GM12874 (cell line): ENCODE measurements at regions not wholly inside any gene's neighbourhood (a gene's known extent, or its start where the extent isn't known, plus 50 kb on each side); places are given as distances from the start of the nearest gene placed in this dataset.

ENCODE experiments used
- TF ChIP-seq, protein P1 (sequence below): IDR thresholded peaks from 2 replicates; pipeline ENCODE4 v1.5.1; 2011; ENCODE audit warnings: low read depth, mild to moderate bottlenecking, control low read depth, low read length, moderate library complexity; ENCODE audit not compliant: insufficient read depth

DNA sequence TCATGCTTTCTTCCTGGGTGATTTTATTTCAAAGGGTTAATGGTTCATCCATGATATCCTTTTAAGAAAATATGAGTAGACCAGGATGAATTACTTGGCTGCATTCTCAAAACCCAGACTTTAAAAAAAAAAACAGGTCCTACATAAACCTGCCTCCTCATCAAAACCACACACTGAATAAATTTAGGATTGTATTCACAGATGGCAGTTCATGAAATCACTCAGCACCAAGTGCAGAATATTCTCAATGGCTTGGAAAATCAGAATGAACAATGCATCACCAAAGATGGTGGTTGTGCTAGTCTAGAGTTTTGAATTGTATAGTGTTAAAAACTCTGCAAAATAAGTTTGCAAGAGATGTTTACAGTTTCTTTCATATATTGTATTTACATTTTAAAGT is 145.4 kb upstream of the GRAMD2B start:
- TF ChIP-seq, protein P1, sequence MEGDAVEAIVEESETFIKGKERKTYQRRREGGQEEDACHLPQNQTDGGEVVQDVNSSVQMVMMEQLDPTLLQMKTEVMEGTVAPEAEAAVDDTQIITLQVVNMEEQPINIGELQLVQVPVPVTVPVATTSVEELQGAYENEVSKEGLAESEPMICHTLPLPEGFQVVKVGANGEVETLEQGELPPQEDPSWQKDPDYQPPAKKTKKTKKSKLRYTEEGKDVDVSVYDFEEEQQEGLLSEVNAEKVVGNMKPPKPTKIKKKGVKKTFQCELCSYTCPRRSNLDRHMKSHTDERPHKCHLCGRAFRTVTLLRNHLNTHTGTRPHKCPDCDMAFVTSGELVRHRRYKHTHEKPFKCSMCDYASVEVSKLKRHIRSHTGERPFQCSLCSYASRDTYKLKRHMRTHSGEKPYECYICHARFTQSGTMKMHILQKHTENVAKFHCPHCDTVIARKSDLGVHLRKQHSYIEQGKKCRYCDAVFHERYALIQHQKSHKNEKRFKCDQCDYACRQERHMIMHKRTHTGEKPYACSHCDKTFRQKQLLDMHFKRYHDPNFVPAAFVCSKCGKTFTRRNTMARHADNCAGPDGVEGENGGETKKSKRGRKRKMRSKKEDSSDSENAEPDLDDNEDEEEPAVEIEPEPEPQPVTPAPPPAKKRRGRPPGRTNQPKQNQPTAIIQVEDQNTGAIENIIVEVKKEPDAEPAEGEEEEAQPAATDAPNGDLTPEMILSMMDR = no peak

DNA sequence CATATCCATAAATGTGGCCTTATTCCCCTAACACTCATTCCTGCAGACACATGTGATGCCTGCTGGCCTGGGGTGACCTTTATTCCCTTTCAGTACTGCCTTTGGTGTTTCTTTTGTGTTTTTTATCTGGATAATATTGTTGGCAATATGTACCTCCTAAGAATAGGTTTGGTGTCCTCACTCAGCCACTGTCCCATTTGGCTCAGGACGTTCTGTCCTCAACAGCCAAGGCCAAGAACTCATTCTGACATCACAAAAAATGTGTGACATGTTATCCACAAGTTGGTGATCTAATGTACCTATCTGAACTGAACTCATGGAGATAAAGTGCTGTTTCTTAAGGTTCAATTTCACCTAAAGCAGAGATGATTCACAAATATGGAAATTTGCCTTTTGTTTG is 142.9 kb upstream of the GRAMD2B start:
- TF ChIP-seq, protein P1 = no peak

DNA sequence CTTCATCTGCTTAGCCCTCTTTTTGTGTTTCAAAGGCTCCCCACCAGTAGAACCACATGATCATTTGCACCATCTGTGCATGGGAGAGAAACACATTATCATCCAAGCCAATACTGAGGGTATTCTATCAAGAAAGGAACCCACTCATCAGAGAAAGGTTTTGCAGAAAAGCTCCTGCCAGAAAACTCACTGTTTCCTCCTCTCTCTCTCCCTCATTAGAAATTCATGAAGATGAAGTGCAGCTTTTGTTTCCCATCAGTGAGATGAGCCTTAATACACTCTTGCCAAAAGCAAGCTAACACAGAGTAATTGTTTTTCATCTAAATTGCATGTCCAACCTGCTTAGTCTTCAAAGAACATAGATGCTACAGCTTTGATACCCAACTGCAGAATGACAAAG is 142.4 kb upstream of the GRAMD2B start:
- TF ChIP-seq, protein P1 = no peak

DNA sequence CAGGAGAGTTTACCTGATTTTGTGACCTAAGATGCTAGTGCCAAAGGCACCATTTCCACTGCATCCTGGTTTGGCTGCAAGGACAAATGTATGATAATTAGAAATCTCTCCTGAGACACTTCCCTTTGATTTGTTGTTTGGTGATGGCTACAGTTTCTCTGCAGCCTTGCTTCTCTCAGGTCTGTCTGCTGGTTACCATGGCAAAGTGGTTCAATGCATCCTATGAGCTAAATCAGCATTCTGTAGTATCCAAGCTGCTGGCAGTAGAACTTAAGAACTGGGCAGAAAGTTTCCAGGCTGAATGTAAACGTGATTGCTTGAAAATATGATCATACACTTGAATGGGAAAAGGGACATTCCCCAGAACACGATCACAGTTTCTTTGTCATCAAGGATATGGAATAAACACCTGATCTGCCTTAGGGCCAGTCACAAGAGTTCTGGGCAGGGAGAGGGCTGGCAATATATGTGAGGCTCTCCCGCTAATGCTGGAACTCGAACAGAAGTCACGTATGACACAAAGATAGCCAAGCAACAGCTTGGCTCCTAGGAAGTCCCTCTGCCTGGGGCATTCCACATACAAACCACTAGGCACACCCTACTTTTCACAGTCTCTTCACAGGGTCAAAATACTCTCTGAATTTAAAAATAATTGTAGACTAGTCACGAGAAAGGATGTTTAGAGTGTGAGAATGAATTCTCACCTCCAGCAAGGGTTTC is 138.1 kb upstream of the GRAMD2B start:
- TF ChIP-seq, protein P1 = no peak

DNA sequence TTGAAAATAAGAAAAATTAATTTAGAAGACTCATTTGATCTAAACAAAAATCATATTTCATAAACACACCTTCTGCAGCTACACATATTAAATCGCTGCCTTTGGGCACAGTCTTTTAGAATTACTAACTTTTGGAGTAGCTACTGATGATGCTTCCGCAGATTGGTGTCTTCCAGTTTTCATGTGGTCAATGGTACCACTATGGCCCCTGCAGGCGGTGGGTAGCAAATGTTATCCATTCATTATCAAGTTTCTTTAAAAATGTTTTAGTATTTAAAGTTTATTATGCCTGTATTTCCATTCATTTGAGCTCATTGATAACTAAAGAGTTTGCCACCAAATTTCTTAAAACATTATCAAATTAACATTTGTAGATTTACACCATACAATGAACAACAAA is 122.9 kb upstream of the GRAMD2B start:
- TF ChIP-seq, protein P1 = no peak

DNA sequence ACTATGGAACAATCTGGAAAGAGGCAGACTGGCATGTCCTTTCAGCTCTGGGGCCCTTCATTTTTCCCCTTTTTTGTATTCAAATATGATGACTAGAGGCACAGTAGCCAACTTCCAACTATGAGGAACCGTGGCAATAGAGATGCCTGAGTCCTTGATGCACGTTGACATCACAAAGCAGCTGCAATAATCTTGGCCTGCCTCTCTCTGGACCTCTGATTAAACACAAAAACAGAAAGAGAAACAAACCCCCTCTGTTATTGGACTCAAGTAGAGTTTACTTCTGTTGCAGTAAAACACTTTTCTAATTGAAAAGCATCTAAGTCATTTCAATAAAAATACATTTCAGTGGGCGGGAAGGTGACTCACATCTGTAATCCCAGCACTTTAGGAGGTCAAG is 122.2 kb upstream of the GRAMD2B start:
- TF ChIP-seq, protein P1 = no peak

DNA sequence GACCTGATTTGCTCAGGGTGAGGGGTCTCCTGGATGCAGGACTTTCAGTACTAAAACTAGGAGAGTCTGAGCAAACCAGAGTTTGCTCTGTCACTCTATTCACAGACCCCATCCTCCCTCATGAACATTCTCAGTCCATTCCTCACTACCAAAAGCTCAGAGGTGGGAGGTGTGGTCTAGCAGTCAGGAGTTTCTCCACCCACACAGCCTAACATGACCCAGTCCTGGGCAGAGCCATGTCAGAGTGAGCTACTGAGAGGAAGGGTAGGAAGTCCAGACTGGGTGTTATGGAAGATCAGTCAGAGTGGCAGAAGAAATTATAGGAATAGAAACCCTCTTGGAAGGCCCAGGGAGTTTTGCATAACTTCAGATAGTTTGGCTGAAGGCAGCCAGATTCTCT is 113.3 kb upstream of the GRAMD2B start:
- TF ChIP-seq, protein P1 = no peak
